IPS-20b (cell line): ENCODE measurements at regions not wholly inside any gene's neighbourhood (a gene's known extent, or its start where the extent isn't known, plus 50 kb on each side); places are given as distances from the start of the nearest gene placed in this dataset.

Experiments
- H3K27ac ChIP-seq: one replicate; pipeline ENCODE4 v1.5.1; 2013; ENCODE audit warnings: low read length
- H3K27me3 ChIP-seq: 2 replicates; pipeline ENCODE4 v1.6.1; 2013; ENCODE audit warnings: mild to moderate bottlenecking, low read length, inconsistent platforms; ENCODE audit not compliant: insufficient read depth
- H3K36me3 ChIP-seq: 2 replicates; pipeline ENCODE4 v1.6.1; 2013; ENCODE audit warnings: low read depth, mild to moderate bottlenecking, inconsistent platforms, low read length, moderate library complexity; ENCODE audit not compliant: insufficient read depth
- H3K4me1 ChIP-seq: 2 replicates; pipeline ENCODE4 v1.6.1; 2013; ENCODE audit warnings: mild to moderate bottlenecking, control low read depth, inconsistent platforms, low read length, moderate library complexity; ENCODE audit not compliant: insufficient read depth
- H3K4me3 ChIP-seq: 2 replicates; pipeline ENCODE4 v1.5.1; 2013; ENCODE audit warnings: mild to moderate bottlenecking, low read length, inconsistent platforms
- H3K9ac ChIP-seq: 2 replicates; pipeline ENCODE4 v1.6.1; 2013; ENCODE audit warnings: low read depth, mild to moderate bottlenecking, inconsistent platforms, low read length, moderate library complexity
- H3K9me3 ChIP-seq: 2 replicates; pipeline ENCODE4 v1.6.1; 2013; ENCODE audit warnings: mild to moderate bottlenecking, low read depth, low read length, inconsistent platforms; ENCODE audit not compliant: insufficient read depth

GRCh38 chr6:167643223-167643622, 183.5 kb upstream of the AFDN start:
- Histone ChIP-seq H3K36me3 (no peaks in the 10 kb centered on the region), H3K27me3 (no peaks in the 10 kb centered on the region), H3K9ac (no peak overlapping the region), H3K4me1 (peaks cover 10% of the 10 kb centered on the region; the same call in 1 of the 2 replicates), H3K4me3 (no peak overlapping the region), H3K9me3 (no peaks in the 10 kb centered on the region), H3K27ac (no peak overlapping the region)

DNA sequence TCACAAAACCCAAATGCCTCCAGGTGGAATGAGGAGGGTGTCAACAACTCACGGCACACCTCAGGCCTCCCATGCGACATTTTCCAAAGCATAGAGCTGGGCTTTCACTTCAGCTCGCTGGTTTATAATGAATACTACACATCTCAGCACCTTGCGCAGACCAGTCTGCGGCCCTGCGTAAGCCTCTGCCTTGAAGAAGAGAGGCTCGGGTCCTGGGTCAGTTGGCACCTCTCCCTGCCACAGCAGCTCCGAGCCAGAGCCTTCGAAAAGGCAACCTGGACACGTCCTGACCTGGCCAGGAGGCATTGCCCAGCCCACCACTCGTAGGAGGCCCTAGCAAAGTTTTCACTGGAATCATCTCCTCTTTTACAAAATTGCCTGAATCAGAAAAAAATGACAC, 183.0 kb upstream of the AFDN start:
- Histone ChIP-seq H3K27ac (no peak overlapping the region), H3K27me3 (no peaks in the 10 kb centered on the region), H3K36me3 (no peaks in the 10 kb centered on the region), H3K9ac (no peak overlapping the region), H3K9me3 (no peaks in the 10 kb centered on the region), H3K4me3 (no peak overlapping the region), H3K4me1 (peaks cover 10% of the 10 kb centered on the region; the same call in 1 of the 2 replicates)

DNA sequence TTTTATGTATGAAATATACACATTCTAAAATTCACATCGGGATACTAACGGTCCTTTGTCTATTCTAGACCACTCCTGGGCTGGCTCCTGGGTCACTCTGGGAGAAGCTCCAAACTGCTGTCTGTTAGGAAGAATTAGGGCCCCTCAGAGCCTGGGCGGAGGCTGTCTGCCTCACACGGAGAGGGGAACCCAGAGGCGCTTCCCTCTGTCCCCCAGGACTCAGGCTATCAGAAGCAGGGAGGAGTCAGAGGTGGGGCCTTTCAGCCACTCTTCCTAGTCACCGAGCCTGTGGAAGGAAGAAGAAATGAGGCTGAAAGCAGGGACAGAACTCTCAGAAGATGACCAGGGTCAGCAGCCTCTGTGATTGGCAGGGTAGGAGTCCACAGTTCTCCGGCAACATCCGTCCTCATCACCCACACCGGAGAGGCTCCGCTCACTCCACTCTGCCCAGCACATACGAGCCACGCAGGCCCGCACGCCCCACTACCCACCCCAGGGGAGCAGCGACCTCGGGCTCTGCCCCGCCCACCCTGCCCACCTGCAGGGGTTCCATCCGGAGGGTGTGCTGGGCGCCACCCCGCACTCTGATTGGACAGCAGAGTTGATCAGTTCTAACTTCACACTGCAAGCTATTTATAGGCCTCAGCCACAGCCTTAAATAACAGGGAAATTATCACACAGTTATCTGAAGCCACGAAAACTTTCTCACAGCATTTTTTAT, 182.1 kb upstream of the AFDN start:
- Histone ChIP-seq H3K4me3 (no peak overlapping the region), H3K27me3 (no peaks in the 10 kb centered on the region), H3K36me3 (no peaks in the 10 kb centered on the region), H3K9me3 (no peaks in the 10 kb centered on the region), H3K27ac (no peak overlapping the region), H3K9ac (no peak overlapping the region), H3K4me1 (peaks cover 10% of the 10 kb centered on the region; the same call in 1 of the 2 replicates)

DNA sequence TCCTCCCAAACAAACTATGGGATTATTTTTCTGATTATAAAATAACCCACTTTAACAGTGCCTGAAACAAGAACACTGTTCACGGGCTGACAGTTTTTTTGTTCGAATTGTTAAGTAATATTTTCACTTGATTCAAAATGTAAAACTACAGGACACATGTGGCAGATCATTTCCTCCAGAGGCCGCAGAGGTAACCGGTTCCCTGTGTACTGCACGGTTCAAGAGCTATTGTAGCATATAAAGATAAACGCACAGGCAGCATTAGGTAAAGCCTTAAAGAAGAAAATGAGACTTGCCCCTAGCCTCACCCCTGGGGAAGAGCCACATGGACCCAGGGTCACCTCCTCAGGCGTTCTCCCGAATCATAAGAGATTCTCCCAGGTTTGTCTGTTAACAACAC, 181.3 kb upstream of the AFDN start:
- H3K4me1 ChIP-seq: peaks cover 10% of the 10 kb centered on the region; the same call in 1 of the 2 replicates

DNA sequence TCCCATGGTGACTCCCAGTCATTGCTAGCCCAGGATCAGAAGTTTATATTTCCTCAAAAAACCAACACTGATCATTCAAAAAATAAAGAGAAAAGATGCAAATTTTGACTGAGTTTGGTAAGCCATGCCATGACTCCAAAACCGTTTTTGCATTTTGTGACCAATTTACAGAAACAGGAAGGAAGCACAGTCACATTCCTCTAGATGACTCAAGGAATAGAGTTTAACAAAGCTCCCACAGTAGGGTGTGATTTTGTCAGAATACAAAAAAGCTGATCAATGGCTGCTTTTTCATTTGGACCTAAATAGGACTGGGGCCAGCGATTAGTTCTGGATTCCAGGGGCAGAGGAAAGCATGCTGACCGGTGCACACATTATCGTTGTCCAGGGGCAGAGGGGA, 179.4 kb upstream of the AFDN start:
- Histone ChIP-seq H3K27me3 (no peaks in the 10 kb centered on the region), H3K36me3 (no peaks in the 10 kb centered on the region), H3K27ac (no peak overlapping the region), H3K4me1 (peaks cover 10% of the 10 kb centered on the region; the same call in 1 of the 2 replicates), H3K9ac (no peak overlapping the region), H3K9me3 (no peaks in the 10 kb centered on the region), H3K4me3 (no peak overlapping the region)

More for the DNA sequence above, 181.3 kb upstream of the AFDN start:
- Histone ChIP-seq H3K36me3 (no peaks in the 10 kb centered on the region), H3K4me3 (no peak overlapping the region), H3K27me3 (no peaks in the 10 kb centered on the region), H3K9ac (no peak overlapping the region), H3K27ac (no peak overlapping the region), H3K9me3 (no peaks in the 10 kb centered on the region)

- no peaks in the 10 kb centered on the region for H3K27me3 ChIP-seq
- H3K9ac ChIP-seq: no peak overlapping the region
- H3K4me1 ChIP-seq: peaks cover 13% of the 10 kb centered on the region; the same call in 1 of the 2 replicates
- no peaks in the 10 kb centered on the region for H3K36me3 ChIP-seq
- H3K27ac ChIP-seq: no peak overlapping the region
- H3K4me3 ChIP-seq: no peak overlapping the region
- no peaks in the 10 kb centered on the region for H3K9me3 ChIP-seq
Measured at GRCh38 chr6:167647737-167648470, 178.8 kb upstream of the AFDN start.

GRCh38 chr6:167648501-167649278, 178.0 kb upstream of the AFDN start:
- Histone ChIP-seq H3K27me3 (no peaks in the 10 kb centered on the region), H3K36me3 (no peaks in the 10 kb centered on the region), H3K4me1 (peaks cover 9% of the 10 kb centered on the region; the same call in 1 of the 2 replicates), H3K27ac (no peak overlapping the region), H3K4me3 (no peak overlapping the region), H3K9ac (no peak overlapping the region), H3K9me3 (no peaks in the 10 kb centered on the region)

DNA sequence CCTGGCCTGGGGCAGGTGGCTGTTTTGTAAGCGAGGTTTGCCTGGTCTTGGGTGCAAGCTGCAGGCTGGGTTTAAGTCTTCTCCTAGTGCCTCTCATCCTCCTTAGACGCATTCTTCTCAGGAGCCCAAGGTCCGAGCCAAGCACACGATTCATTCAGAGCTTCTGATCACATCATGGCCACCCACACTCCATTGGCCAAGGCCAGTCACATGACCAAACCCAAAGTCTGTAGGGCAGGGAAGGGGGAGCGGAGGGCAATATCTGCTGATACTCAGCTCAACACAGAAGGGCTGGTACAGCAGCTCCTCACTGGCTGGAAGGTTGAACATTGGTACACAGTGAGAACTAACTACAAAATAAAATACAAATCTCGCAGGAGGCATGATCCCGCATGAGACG, 177.2 kb upstream of the AFDN start:
- Histone ChIP-seq H3K27ac (no peak overlapping the region), H3K27me3 (no peaks in the 10 kb centered on the region), H3K4me3 (no peak overlapping the region), H3K9me3 (no peaks in the 10 kb centered on the region), H3K9ac (no peak overlapping the region), H3K4me1 (peaks cover 9% of the 10 kb centered on the region; the same call in 1 of the 2 replicates), H3K36me3 (no peaks in the 10 kb centered on the region)

DNA sequence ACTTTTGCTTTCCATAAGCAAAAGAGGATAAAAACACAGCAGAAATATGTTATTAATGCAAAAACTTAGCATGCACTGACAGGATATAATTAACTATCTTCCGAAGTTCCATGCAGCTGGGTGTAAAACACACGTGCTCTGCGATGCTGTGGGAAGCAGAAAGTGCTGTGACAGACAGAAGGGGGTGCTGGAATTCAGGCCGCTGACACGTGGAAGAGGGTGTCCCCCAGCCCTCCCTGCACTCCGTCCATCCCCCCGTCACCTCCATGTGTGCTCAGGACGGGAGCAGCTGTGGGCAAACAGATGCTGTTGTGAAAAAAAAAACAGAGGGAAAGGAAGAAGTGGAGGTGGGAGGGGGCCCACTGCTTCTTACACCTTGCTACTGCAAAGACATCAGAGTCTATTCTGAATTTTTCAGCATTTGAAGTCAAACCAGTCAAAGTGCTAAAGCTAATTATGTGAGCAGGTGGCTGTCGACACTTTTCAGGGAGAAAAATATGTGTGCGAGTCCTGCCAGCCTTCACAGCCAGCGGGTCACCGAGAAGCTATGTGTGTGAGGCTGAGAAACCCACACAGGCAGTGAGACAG, 175.9 kb upstream of the AFDN start:
- no peaks in the 10 kb centered on the region for H3K36me3 ChIP-seq
- no peak overlapping the region for H3K27ac ChIP-seq
- H3K4me3 ChIP-seq: no peak overlapping the region
- no peak overlapping the region for H3K9ac ChIP-seq
- peaks cover 9% of the 10 kb centered on the region; the same call in 1 of the 2 replicates for H3K4me1 ChIP-seq
- H3K27me3 ChIP-seq: no peaks in the 10 kb centered on the region
- H3K9me3 ChIP-seq: no peaks in the 10 kb centered on the region

GRCh38 chr6:167651318-167652041, 175.2 kb upstream of the AFDN start:
- no peak overlapping the region for H3K27ac ChIP-seq
- no peak overlapping the region for H3K9ac ChIP-seq
- H3K4me3 ChIP-seq: no peak overlapping the region
- H3K9me3 ChIP-seq: no peaks in the 10 kb centered on the region
- no peaks in the 10 kb centered on the region for H3K27me3 ChIP-seq
- no peaks in the 10 kb centered on the region for H3K36me3 ChIP-seq
- peaks cover 9% of the 10 kb centered on the region; the same call in 1 of the 2 replicates for H3K4me1 ChIP-seq
